ENCODE measurements at regions not wholly inside any gene's neighbourhood (a gene's known extent, or its start where the extent isn't known, plus 50 kb on each side); places are given as distances from the start of the nearest gene placed in this dataset.

GRCh38 chr10:22086730-22087401 is 83.3 kb upstream of the DNAJC1 start (continued):
- TF ChIP-seq RBBP5 (IDR thresholded peaks at IDR 0.05; ENCODE audit: borderline replicate concordance, insufficient read depth, low read length, poor library complexity, severe bottlenecking) (peak; percentile 27), NEUROD1 (IDR thresholded peaks at IDR 0.05; ENCODE audit: borderline replicate concordance, low read depth, low read length, partially characterized antibody) (no peak), ATF7 (IDR thresholded peaks at IDR 0.05) (peak; percentile 34; the same call in 1 of the 2 replicates), E2F3 (CRISPR knock-in tag; IDR thresholded peaks at IDR 0.05) (no peak), KLF16 (IDR thresholded peaks at IDR 0.05) (no peak), MCM3 (IDR thresholded peaks at IDR 0.05) (no peak), DACH1 (IDR thresholded peaks at IDR 0.05; ENCODE audit: partially characterized antibody) (no peak), FUS (optimal IDR thresholded peaks at IDR 0.05; ENCODE audit: low read depth, low read length) (no peak), SMARCA4 (IDR thresholded peaks at IDR 0.05) (peak; percentile 80), L3MBTL2 (IDR thresholded peaks at IDR 0.05) (0 out of 2 replicates have a peak, but pooled peaks have one; percentile 16), ZNF431 (CRISPR knock-in tag; IDR thresholded peaks at IDR 0.05) (no peak), STAT5A (IDR thresholded peaks at IDR 0.05; ENCODE audit: borderline replicate concordance, low read length) (peak; percentile 24; the same call in 1 of the 2 replicates), AFF1 (IDR thresholded peaks at IDR 0.05; ENCODE audit: low read depth in 1 of 2, partially characterized antibody in 2 of 2) (peak in 1 of 2 experiments; percentile 53), FOXJ2 (tag; IDR thresholded peaks at IDR 0.05) (peak; percentile 97), SAFB2 (IDR thresholded peaks at IDR 0.05; ENCODE audit: borderline replicate concordance, low read depth, low read length, severe bottlenecking) (no peak), E2F5 (CRISPR knock-in tag; IDR thresholded peaks at IDR 0.05) (no peak), CBX3 (IDR thresholded peaks at IDR 0.05; ENCODE audit: borderline replicate concordance in 1 of 2, low read length in 2 of 2) (peak in 1 of 2 experiments; percentile 49; a peak in 1 of 3 replicates), ATF3 (IDR thresholded peaks at IDR 0.05) (peak; percentile 77), ATF3 (CRISPR knock-in tag; conservative IDR thresholded peaks at IDR 0.05) (no peak), RUNX1 (IDR thresholded peaks at IDR 0.05; ENCODE audit: low read depth) (no peak), ZNF165 (CRISPR knock-in tag; IDR thresholded peaks at IDR 0.05; ENCODE audit: borderline replicate concordance) (no peak), KDM1A (IDR thresholded peaks at IDR 0.05) (0 out of 4 replicates have a peak, but pooled peaks of 1 of the 2 experiments have one; percentile 11)
